ENCODE measurements at regions not wholly inside any gene's neighbourhood (a gene's known extent, or its start where the extent isn't known, plus 50 kb on each side); places are given as distances from the start of the nearest gene placed in this dataset.

DNA sequence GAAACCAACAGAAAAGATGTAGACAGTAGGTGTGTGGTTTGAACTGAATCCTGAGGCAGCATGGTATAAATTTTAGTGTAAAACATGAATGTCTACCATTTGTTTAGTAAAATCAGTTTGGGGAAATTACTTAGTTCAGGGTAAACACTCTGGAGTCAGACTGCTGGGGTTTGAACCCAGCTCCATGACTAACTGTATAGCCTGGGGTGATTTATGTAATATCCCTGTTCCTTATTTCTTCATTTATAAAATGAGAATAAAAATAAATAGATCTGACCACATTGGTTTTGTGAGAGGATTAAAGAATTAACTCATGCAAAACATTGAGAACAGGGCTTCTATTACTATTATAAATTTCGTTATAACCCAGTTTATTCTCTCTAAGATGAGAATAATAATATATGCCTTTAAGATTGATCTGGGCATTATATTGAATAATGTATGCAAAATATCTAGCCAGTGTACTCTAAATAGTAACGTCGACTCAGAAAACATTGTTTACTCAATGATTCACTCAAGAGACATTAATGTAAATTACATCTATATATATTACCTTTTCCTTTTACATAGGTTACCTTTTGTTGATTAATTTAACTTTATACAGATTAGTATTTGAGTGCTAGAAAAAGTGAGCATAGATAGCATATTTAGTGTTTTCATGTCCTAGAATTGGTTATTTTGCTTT is 120.6 kb upstream of the KCNJ16 start:
- TF ChIP-seq POLR2A (IDR thresholded peaks at IDR 0.05): no peak
- TF ChIP-seq, protein P1, sequence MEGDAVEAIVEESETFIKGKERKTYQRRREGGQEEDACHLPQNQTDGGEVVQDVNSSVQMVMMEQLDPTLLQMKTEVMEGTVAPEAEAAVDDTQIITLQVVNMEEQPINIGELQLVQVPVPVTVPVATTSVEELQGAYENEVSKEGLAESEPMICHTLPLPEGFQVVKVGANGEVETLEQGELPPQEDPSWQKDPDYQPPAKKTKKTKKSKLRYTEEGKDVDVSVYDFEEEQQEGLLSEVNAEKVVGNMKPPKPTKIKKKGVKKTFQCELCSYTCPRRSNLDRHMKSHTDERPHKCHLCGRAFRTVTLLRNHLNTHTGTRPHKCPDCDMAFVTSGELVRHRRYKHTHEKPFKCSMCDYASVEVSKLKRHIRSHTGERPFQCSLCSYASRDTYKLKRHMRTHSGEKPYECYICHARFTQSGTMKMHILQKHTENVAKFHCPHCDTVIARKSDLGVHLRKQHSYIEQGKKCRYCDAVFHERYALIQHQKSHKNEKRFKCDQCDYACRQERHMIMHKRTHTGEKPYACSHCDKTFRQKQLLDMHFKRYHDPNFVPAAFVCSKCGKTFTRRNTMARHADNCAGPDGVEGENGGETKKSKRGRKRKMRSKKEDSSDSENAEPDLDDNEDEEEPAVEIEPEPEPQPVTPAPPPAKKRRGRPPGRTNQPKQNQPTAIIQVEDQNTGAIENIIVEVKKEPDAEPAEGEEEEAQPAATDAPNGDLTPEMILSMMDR (IDR thresholded peaks at IDR 0.05): no peak
- TF ChIP-seq POLR2AphosphoS5 (IDR thresholded peaks at IDR 0.05): no peak

Data from upper lobe of left lung (tissue), 4 donors.